ENCODE measurements at regions not wholly inside any gene's neighbourhood (a gene's known extent, or its start where the extent isn't known, plus 50 kb on each side); places are given as distances from the start of the nearest gene placed in this dataset.

- Histone ChIP-seq H2BK120ac (ENCODE audit: low read depth, low read length) (no peak overlapping the region), H4K91ac (ENCODE audit: insufficient read depth, low read depth, low read length) (no peak overlapping the region), H3K56ac (ENCODE audit: extremely low read depth, insufficient read depth, low read length) (no peak overlapping the region), H3K4me1 (ENCODE audit: control insufficient read depth, insufficient read depth, low read length) (peaks cover 1% of the 10 kb centered on the region; the same call in 1 of the 2 replicates), H3K14ac (replicated peaks; ENCODE audit: low read depth, low read length) (no peak overlapping the region), H2AFZ (replicated peaks; ENCODE audit: low read length, poor library complexity) (no peak overlapping the region), H3K9ac (ENCODE audit: low read depth, low read length) (no peak overlapping the region), H3K18ac (ENCODE audit: low read depth, low read length) (no peak overlapping the region), H2AK5ac (ENCODE audit: low read depth, low read length) (no peak overlapping the region), H2BK20ac (ENCODE audit: low read depth, low read length) (no peak overlapping the region), H4K8ac (ENCODE audit: low read depth in 2 of 2, low read length in 2 of 2) (no peak overlapping the region), H3K9me3 (ENCODE audit: control insufficient read depth, insufficient read depth, low read length) (no peaks in the 10 kb centered on the region), H3K23ac (ENCODE audit: low read depth, low read length) (no peak overlapping the region), H3K4me3 (ENCODE audit: insufficient read depth, low read depth, low read length) (no peak overlapping the region), H3K4me2 (ENCODE audit: low read depth, low read length) (no peak overlapping the region), H3K79me1 (ENCODE audit: low read depth in 1 of 2, low read length in 2 of 2) (no peaks in the 10 kb centered on the region), H4K5ac (ENCODE audit: low read depth, low read length) (no peak overlapping the region), H3K27ac (ENCODE audit: insufficient read depth, low read length) (no peak overlapping the region), H2AK9ac (replicated peaks; ENCODE audit: low read depth, low read length, poor library complexity) (no peak overlapping the region), H3K36me3 (ENCODE audit: control insufficient read depth, insufficient read depth, low read length) (no peaks in the 10 kb centered on the region), H3K4ac (ENCODE audit: low read depth, low read length) (no peak overlapping the region), H2BK5ac (ENCODE audit: low read depth, low read length, poor library complexity, severe bottlenecking) (no peak overlapping the region), H4K20me1 (ENCODE audit: insufficient read depth, low read length) (no peaks in the 10 kb centered on the region), H2BK15ac (ENCODE audit: low read depth, low read length) (no peak overlapping the region), H3K9me1 (ENCODE audit: insufficient read depth, low read length) (no peaks in the 10 kb centered on the region), H3K27me3 (ENCODE audit: control insufficient read depth, insufficient read depth, low read length) (no peaks in the 10 kb centered on the region)
- in situ Hi-C loops (cut with MboI; ENCODE audit: low sequenced_read_pairs) (no loop called here), intact Hi-C loops (cut with micrococcal nuclease) (no loop called here), dilution Hi-C loops (cut with HindIII; ENCODE audit: low sequenced_read_pairs, unreplicated experiment) (no loop called here)
- TF ChIP-seq FOS (IDR thresholded peaks at IDR 0.05; ENCODE audit: low read depth, low read length): no peak
- TF ChIP-seq MAZ (IDR thresholded peaks at IDR 0.05; ENCODE audit: borderline replicate concordance, low read depth, low read length): no peak
- TF ChIP-seq SMC3 (IDR thresholded peaks at IDR 0.05; ENCODE audit: low read depth, low read length): no peak
- CTCF ChIA-PET: no interaction called here
- 29% methylated on average over 1 of the region's 2 CpGs; no CpG with 5 or more reads in 1 of the 2 experiments for WGBS, 2 experiments (ENCODE audit: extremely low coverage in 2 of 2, insufficient read length in 1 of 2)
- no TSS peak for BruUV-seq (replicated peaks)
- POLR2A ChIA-PET (ENCODE audit: unreplicated experiment): no interaction called here
- peak; percentile 56 for ATAC-seq (ENCODE audit: low read depth)
- DNase-seq: peak; percentile 37
Observed at GRCh38 chr12:93279565-93280412, 97.9 kb upstream of the NUDT4 start.

All from IMR-90 (cell line).